DLD1 (cell line): ENCODE measurements at regions not wholly inside any gene's neighbourhood (a gene's known extent, or its start where the extent isn't known, plus 50 kb on each side); places are given as distances from the start of the nearest gene placed in this dataset.
"Not testable (repeated sequence)": the region's sequence is repeated elsewhere in the genome, so short reads cannot be mapped to it uniquely, and the experiment has no call there.

Source experiments
- in situ Hi-C: cut with HindIII; loops from 2 replicates; pipeline ENCODE4 v1.10.0; 2017; ENCODE audit warnings: low sequenced_read_pairs

DNA sequence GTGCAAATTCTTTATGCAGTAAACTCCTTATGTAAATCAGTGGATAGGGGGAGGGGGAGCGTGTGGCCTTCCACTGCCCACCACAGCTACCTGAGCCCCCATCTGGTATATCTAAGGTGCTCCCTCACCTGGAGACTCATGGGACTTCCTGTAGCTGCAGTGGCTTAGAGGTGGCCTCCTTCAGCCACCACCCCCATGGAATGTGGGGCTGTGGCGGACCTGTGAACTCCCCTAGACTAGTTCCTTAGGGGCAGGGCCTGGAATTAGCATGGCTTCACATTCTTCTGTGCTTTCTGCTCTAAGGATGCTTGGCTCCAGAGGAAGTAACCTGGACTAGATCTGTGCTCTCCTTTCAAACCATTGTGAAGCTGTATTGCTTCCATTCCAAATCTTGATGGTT, 550.5 kb upstream of the COBL start:
- in situ Hi-C loops: no loop called here

- in situ Hi-C loops: no loop called here
Observed at GRCh38 chr7:51860305-51860704, 543.7 kb upstream of the COBL start.

GRCh38 chr7:51850126-51850525, 533.5 kb upstream of the COBL start:
- in situ Hi-C loops: no loop called here

DNA sequence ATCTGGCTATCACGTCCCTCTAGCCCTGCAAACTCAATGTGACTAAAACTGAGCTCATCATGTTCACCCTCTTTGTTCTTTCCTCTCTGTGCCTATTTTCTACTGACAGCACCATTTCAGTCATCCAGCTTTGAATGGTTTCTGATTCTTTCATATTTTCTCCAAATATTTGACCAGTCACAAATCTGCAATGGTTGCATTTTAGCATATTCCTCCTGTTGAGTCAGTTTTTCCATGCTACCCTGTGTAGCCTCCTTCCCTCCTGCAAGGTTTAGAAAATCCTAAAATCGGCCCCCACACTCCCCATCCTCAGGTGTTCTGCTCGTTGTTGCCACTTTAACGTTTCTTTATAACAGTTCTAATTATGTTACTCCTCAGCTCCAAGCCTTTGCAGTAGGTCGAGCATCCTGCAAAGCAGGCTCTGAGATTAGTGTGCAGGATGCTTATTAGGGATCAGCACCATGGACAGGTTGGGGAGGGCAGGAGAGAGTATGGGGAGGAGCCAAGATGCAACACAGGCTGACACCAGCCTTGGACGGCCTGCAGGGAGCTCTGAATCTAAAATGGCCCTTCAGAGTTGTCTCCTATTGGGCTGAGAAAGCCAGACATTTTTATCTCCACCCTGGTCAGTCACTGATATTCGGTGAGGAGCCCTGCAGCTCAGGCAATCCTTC, 531.0 kb upstream of the COBL start:
- in situ Hi-C loops: no loop called here

GRCh38 chr7:51839130-51839529, 522.5 kb upstream of the COBL start:
- in situ Hi-C loops: not testable (repeated sequence)

DNA sequence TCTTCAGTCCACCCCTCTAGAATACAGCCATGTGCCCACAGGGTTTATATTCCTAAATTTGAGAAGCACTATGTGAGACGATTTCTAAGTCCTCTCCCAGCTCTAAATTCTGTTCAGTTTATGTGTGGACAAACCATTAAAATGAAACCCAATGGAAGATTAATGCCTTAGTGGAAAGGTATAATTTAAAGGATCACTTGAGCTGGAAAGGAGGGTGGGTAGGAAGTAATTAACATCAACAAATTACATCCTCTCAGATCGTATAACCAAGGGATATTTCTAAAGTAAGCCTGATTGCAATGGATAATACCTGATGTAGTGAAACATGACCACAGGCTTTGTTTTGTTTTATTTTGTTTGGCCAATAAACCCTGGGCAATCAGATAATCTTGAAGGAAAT, 511.0 kb upstream of the COBL start:
- in situ Hi-C loops: no loop called here

- in situ Hi-C loops: no loop called here
Observed at GRCh38 chr7:51824050-51824449, 507.4 kb upstream of the COBL start.

DNA sequence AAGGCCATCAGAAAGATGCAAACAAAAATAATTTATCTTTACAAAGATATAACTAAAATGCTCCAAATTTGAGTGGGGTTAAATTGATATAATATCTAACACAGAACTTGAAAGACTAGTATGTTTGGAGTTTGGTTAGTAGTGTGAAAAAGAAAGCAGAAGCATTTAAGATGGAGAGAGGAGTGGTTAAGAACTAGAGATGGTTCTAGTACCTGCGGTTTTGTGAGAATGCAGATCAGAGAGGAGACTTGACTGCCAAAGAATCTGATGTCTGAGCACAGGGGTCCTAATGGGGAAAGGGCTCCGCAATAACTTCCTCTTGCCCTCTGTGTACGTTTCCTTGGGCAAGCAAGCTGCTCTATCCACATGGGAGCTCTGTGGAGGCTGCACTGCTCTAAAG, 506.8 kb upstream of the COBL start:
- in situ Hi-C loops: no loop called here

DNA sequence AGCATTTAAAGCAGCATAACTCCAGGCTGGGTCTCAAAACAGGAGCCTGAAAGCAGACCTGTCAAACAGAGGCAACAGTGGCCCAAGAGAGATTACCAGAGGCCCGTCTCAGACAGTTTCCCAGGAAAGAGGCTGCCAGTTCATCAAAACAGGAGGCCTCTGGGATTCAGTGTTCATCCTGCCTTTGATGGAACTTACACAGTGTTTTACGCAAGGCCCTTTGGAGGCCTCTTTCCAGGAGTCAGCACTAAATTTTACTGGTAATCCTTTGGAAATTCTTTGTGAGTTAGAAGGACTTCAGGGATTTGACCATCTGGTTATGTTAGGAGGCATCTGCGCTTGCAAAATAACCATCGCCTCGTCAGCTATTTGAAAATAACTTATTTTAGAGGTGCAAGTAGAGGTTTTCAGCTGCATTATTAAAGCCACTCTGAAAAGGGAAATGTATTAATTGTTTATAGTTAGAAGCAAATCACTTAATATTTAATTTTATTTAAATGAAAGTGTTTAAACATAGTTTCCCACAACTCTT, 501.2 kb upstream of the COBL start:
- in situ Hi-C loops: no loop called here

- in situ Hi-C loops: not testable (repeated sequence)
Observed at GRCh38 chr7:51805783-51806431, 489.3 kb upstream of the COBL start.

GRCh38 chr7:51802718-51803117, 486.1 kb upstream of the COBL start:
- in situ Hi-C loops: no loop called here

- in situ Hi-C loops: no loop called here
Observed at GRCh38 chr7:51797371-51797770, 480.8 kb upstream of the COBL start.

GRCh38 chr7:51792796-51793195, 476.2 kb upstream of the COBL start:
- in situ Hi-C loops: no loop called here

DNA sequence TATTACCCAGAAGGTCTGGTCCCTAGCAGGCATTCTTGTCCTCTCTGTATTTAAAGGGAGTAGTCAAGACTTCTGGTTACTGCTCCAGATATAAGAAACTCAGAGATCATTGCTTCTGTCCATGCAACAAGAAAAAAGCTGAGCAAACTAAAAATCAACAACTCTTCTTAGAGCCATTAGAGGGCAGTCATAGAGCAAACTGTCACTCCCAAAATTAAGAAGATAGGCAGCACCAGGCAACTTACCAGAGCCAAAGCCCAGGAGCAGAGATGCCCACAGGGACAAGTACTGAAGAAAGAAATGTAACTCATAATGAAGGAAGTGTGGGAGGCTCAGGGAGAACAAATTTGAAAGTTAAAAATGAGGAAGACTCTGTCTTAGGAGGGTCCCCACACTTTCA, 472.9 kb upstream of the COBL start:
- in situ Hi-C loops: no loop called here

- in situ Hi-C loops: no loop called here
Observed at GRCh38 chr7:51786284-51786683, 469.7 kb upstream of the COBL start.

GRCh38 chr7:51785876-51786275, 469.3 kb upstream of the COBL start:
- in situ Hi-C loops: no loop called here

- in situ Hi-C loops: no loop called here
Observed at GRCh38 chr7:51785171-51785570, 468.6 kb upstream of the COBL start.

- in situ Hi-C loops: no loop called here
Observed at GRCh38 chr7:51783241-51783640, 466.6 kb upstream of the COBL start.

GRCh38 chr7:51778121-51778520, 461.5 kb upstream of the COBL start:
- in situ Hi-C loops: no loop called here

DNA sequence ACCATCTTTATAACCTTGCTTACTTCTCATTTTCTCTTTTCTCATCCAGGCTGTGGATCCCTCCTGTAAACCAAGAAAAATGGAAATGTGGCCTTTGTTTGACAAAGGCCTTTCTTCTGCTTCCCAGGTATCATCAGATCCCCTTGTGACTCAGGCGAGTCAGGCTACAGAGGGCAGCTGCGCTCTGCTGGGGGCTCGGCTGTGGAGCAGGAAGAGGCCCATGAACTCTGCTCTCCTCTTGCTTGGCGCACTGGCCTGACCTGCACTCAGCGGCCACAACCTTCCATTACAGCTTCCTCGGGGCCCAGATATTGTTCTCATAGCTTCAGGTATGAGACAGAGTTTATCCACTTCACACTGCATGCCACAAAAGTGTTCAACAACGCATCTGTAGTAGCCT, 457.6 kb upstream of the COBL start:
- in situ Hi-C loops: no loop called here

DNA sequence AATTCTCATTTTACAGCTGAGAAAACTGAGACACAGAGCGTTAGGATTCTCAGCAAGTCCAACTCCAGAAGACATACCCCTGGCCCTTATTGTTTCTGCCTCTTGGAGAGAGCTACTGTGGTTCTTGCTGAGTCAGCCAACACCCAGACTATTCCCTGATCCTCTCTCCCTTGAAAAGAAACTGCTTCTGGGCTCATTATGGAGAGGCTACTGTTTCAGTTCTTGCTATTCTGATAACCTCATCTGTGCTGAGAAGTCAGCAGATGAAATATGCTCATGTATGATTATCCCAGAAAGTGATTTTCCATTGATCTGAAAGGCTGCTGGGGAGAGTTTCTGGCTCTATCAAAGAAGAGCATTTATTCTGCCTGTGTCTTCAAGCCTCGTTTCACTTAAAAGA, 455.6 kb upstream of the COBL start:
- in situ Hi-C loops: no loop called here

GRCh38 chr7:51764976-51765375, 448.4 kb upstream of the COBL start:
- in situ Hi-C loops: no loop called here

DNA sequence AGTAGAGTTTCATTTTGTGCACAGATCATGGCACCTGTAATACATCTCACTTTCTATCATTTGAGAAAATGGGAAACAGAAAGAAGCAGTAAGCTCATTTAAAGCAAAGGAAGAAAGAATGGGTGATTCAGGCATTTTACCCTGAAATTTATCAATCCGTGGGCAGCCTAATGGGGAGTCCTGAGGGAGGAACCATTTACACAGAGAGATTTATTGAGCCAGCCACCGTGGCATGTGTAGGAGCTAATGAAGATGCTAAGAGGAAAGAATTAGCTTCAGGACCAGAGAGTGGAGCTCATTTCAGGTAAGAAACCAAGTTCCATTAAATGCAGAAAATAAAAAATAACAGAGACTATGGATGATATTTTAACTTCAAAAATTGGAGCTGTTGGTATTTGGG, 443.4 kb upstream of the COBL start:
- in situ Hi-C loops: no loop called here
